Body of pancreas (tissue), 4 donors: ENCODE measurements at regions not wholly inside any gene's neighbourhood (a gene's known extent, or its start where the extent isn't known, plus 50 kb on each side); places are given as distances from the start of the nearest gene placed in this dataset.
A peak's percentile ranks its signal among the peaks of the same experiment; 100 is the strongest.

Experiments used
- ATAC-seq: fragments of 150-250 bp; one replicate; pipeline ENCODE4 v1.9.1; 2016
- DNase-seq, 4 donors: peaks; one replicate each; pipeline ENCODE4 v3.0.0-alpha.2; 2019
- H3K27ac ChIP-seq, 4 donors: fragments of 200-600 bp; sonication (generic); 1 replicate in 3 of 4; 2 replicates in 1 of 4; pipeline versions ENCODE4 v1.5.1 to v1.6.1; 2016 to 2019; ENCODE audit warnings: mild to moderate bottlenecking in 1 of 4, mixed read lengths in 1 of 4, moderate library complexity in 1 of 4
- H3K27me3 ChIP-seq, 2 donors: fragments of 200-600 bp; sonication (generic); one replicate each; pipeline ENCODE4 v1.6.0; 2016; ENCODE audit warnings: mild to moderate bottlenecking in 1 of 2
- H3K36me3 ChIP-seq, 2 donors: fragments of 200-600 bp; sonication (generic); replicated peaks in 1 of 2; 2 replicates each; pipeline ENCODE4 v1.5.1; 2016; ENCODE audit warnings: low read depth in 2 of 2; ENCODE audit not compliant: insufficient read depth in 1 of 2
- H3K4me1 ChIP-seq: fragments of 200-600 bp; sonication (generic); one replicate; pipeline ENCODE4 v1.6.0; 2016
- H3K4me3 ChIP-seq, 2 donors: fragments of 200-600 bp; sonication (generic); 1 replicate in 1 of 2; 2 replicates in 1 of 2; pipeline ENCODE4 v1.5.1; 2016 to 2019
- H3K9me3 ChIP-seq, 3 donors: fragments of 200-600 bp; sonication (generic); 1 replicate in 2 of 3; 2 replicates in 1 of 3; pipeline ENCODE4 v1.5.1; 2016
- CTCF ChIP-seq, 7 experiments: fragments of 450-650 bp in 4 of 7; fragments of 200-600 bp in 3 of 7; sonication (generic) in 3 of 7; IDR thresholded peaks; one replicate each; pipeline ENCODE4 v1.5.1; 2016 to 2019; ENCODE audit warnings: antibody characterized with exemption in 7 of 7
- POLR2A ChIP-seq, 3 donors: fragments of 450-650 bp; IDR thresholded peaks; one replicate each; pipeline ENCODE4 v1.6.1; 2016; ENCODE audit warnings: antibody characterized with exemption in 3 of 3, mild to moderate bottlenecking in 2 of 3
- WGBS, 2 donors: methylation state at CpG; one replicate each; pipeline ENCODE4 v1.1.5; 2017; 5-methylcytosine and 5-hydroxymethylcytosine counted together
- intact Hi-C: fragments of 100-400 bp; cut with DNase I; formaldehyde crosslinking; loops from one replicate; pipeline ENCODE4 v1.15.1; 2023

- no peaks in the 10 kb centered on the region for H3K9me3 ChIP-seq
- no peak overlapping the region for H3K4me3 ChIP-seq
- intact Hi-C loops, result loop anchor here (5.0 kb wide), 1 partner anchor 35 kb away; no protein-coding TSS in a partner anchor
- no peak for TF ChIP-seq POLR2A (IDR thresholded peaks at IDR 0.05)
- TF ChIP-seq CTCF (IDR thresholded peaks at IDR 0.05), result no peak
- H3K27me3 ChIP-seq, result no peaks in the 10 kb centered on the region
- no peak for ATAC-seq
- H3K36me3 ChIP-seq, result no peaks in the 10 kb centered on the region
- peaks cover 21% of the 10 kb centered on the region for H3K4me1 ChIP-seq
- no peak for DNase-seq
- 88 to 96% methylated on average over 2 of the region's 2 CpGs for WGBS, 2 donors
- H3K27ac ChIP-seq, result no peak overlapping the region
Measured at GRCh38 chr1:234681990-234682389, 72.0 kb upstream of the IRF2BP2 start.

- H3K27me3 ChIP-seq, result no peaks in the 10 kb centered on the region
- H3K36me3 ChIP-seq, result no peaks in the 10 kb centered on the region
- TF ChIP-seq CTCF (IDR thresholded peaks at IDR 0.05) (no peak), POLR2A (IDR thresholded peaks at IDR 0.05) (no peak)
- H3K4me3 ChIP-seq, result no peak overlapping the region
- peaks cover 27% of the 10 kb centered on the region for H3K4me1 ChIP-seq
- 86 to 87% methylated on average over 3 of the region's 3 CpGs for WGBS, 2 donors
- intact Hi-C loops, result loop anchor here (5.0 kb wide), 1 partner anchor 36 kb away; no protein-coding TSS in a partner anchor
- DNase-seq, result no peak
- H3K27ac ChIP-seq, result no peak overlapping the region
- no peaks in the 10 kb centered on the region for H3K9me3 ChIP-seq
- no peak for ATAC-seq
Measured at GRCh38 chr1:234681065-234681464, 71.1 kb upstream of the IRF2BP2 start.

- Histone ChIP-seq H3K9me3 (no peaks in the 10 kb centered on the region), H3K27me3 (no peaks in the 10 kb centered on the region), H3K4me1 (peaks cover 34% of the 10 kb centered on the region), H3K4me3 (no peak overlapping the region), H3K36me3 (no peaks in the 10 kb centered on the region), H3K27ac (no peak overlapping the region)
- 93 to 94% methylated on average over 8 of the region's 8 CpGs for WGBS, 2 donors
- intact Hi-C loops, result loop anchor here (5.0 kb wide), 1 partner anchor 37 kb away; no protein-coding TSS in a partner anchor
- TF ChIP-seq CTCF (IDR thresholded peaks at IDR 0.05) (no peak), POLR2A (IDR thresholded peaks at IDR 0.05) (no peak)
- ATAC-seq (no peak), DNase-seq (no peak)
Measured at GRCh38 chr1:234680331-234680904, 70.4 kb upstream of the IRF2BP2 start.

GRCh38 chr1:234676103-234676594 lies 66.2 kb upstream of the IRF2BP2 start:
- intact Hi-C loops, result no loop called here
- 8% methylated on average over 13 of the region's 13 CpGs for WGBS, 2 donors
- Histone ChIP-seq H3K27ac (peak overlapping the region in 2 of 4 donors; percentile 40 to 50), H3K9me3 (no peaks in the 10 kb centered on the region), H3K4me1 (peaks cover 39% of the 10 kb centered on the region), H3K27me3 (no peaks in the 10 kb centered on the region), H3K4me3 (no peak overlapping the region), H3K36me3 (no peaks in the 10 kb centered on the region)
- ATAC-seq (peak; percentile 88), DNase-seq (peak; percentile 77 to 84 (median 82))
- TF ChIP-seq CTCF (IDR thresholded peaks at IDR 0.05) (no peak), POLR2A (IDR thresholded peaks at IDR 0.05) (no peak)

- no peaks in the 10 kb centered on the region for H3K36me3 ChIP-seq
- ATAC-seq (no peak), DNase-seq (no peak)
- 64 to 68% methylated on average over 6 of the region's 6 CpGs for WGBS, 2 donors
- H3K27ac ChIP-seq, result peak overlapping the region in 2 of 4 donors; percentile 40 to 50
- intact Hi-C loops, result no loop called here
- peaks cover 45% of the 10 kb centered on the region for H3K4me1 ChIP-seq
- H3K27me3 ChIP-seq, result no peaks in the 10 kb centered on the region
- TF ChIP-seq POLR2A (IDR thresholded peaks at IDR 0.05) (no peak), CTCF (IDR thresholded peaks at IDR 0.05) (no peak)
- H3K9me3 ChIP-seq, result no peaks in the 10 kb centered on the region
- H3K4me3 ChIP-seq, result no peak overlapping the region
Measured at GRCh38 chr1:234675572-234675971, 65.6 kb upstream of the IRF2BP2 start.
